Osteoblast (primary cell): ENCODE measurements at regions not wholly inside any gene's neighbourhood (a gene's known extent, or its start where the extent isn't known, plus 50 kb on each side); places are given as distances from the start of the nearest gene placed in this dataset.

Source experiments
- DNase-seq: peaks from one replicate; pipeline ENCODE4 v3.0.0; 2011; ENCODE audit warnings: low spot score, mixed read lengths; ENCODE audit not compliant: insufficient read length; ENCODE audit errors: missing footprints
- H2AFZ ChIP-seq: 2 replicates; pipeline ENCODE4 v1.6.0; 2011; ENCODE audit warnings: mild to moderate bottlenecking, low read length
- H3K27ac ChIP-seq: 2 replicates; pipeline ENCODE4 v1.5.1; 2011; ENCODE audit warnings: mild to moderate bottlenecking, low read depth, low read length, moderate library complexity
- H3K27me3 ChIP-seq: 2 replicates; pipeline ENCODE4 v1.6.0; 2012; ENCODE audit warnings: mild to moderate bottlenecking, control low read depth, inconsistent platforms, low read length, moderate library complexity; ENCODE audit not compliant: insufficient read depth
- H3K36me3 ChIP-seq: 2 replicates; pipeline ENCODE4 v1.5.1; 2011; ENCODE audit warnings: mild to moderate bottlenecking, low read length, control low read depth, moderate library complexity; ENCODE audit not compliant: insufficient read depth
- H3K4me1 ChIP-seq: 2 replicates; pipeline ENCODE4 v1.5.1; 2011; ENCODE audit warnings: mild to moderate bottlenecking, low read length, control low read depth, moderate library complexity; ENCODE audit not compliant: insufficient read depth
- H3K4me2 ChIP-seq: 2 replicates; pipeline ENCODE4 v1.6.0; 2011; ENCODE audit warnings: mild to moderate bottlenecking, low read length; ENCODE audit not compliant: insufficient read depth
- H3K4me3 ChIP-seq: fragments of 200-600 bp; sonication (generic); 3 replicates; pipeline ENCODE4 v1.5.1; 2012; ENCODE audit warnings: mild to moderate bottlenecking, low read length, inconsistent platforms; ENCODE audit not compliant: insufficient read depth
- H3K79me2 ChIP-seq: 2 replicates; pipeline ENCODE4 v1.6.0; 2012; ENCODE audit warnings: mild to moderate bottlenecking, low read length, control low read depth, inconsistent platforms; ENCODE audit not compliant: insufficient read depth
- H3K9me3 ChIP-seq: 2 replicates; pipeline ENCODE4 v1.5.1; 2011; ENCODE audit warnings: low read depth, low read length, control low read depth
- H4K20me1 ChIP-seq: 2 replicates; pipeline ENCODE4 v1.6.0; 2012; ENCODE audit warnings: mild to moderate bottlenecking, low read length, control low read depth; ENCODE audit not compliant: insufficient read depth
- TF ChIP-seq, protein P1 (sequence below): IDR thresholded peaks from 2 replicates; pipeline ENCODE4 v1.5.1; 2011; ENCODE audit warnings: mild to moderate bottlenecking, low read depth, low read length, moderate library complexity; ENCODE audit errors: extremely low read depth

DNA sequence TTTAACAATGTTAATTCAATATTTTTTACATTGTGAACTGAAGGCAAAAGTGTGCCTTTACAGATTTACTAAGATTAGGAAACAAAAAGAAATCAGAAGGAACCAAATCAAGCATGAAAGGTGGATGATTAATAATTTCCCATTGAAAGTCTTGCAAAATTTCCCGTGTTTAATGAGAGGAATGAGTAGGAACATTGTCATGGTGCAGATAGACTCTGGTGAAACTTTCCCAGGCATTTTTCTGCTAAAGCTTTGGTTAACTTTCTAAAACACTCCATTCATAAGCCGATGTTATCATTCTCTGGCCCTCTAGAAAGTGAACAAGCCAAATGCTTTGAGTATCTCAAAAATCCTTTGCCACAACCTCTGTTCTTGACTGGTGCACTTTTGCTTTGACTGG is 1522.8 kb upstream of the PABPC4L start:
- H3K27ac ChIP-seq = no peak overlapping the region
- H3K9me3 ChIP-seq = no peaks in the 10 kb centered on the region
- H3K79me2 ChIP-seq = no peaks in the 10 kb centered on the region
- no peaks in the 10 kb centered on the region for H3K36me3 ChIP-seq
- no peaks in the 10 kb centered on the region for H3K4me1 ChIP-seq
- no peak overlapping the region for H3K4me3 ChIP-seq
- no peaks in the 10 kb centered on the region for H4K20me1 ChIP-seq
- no peak overlapping the region for H2AFZ ChIP-seq
- no peak overlapping the region for H3K4me2 ChIP-seq
- DNase-seq = no peak
- TF ChIP-seq, protein P1, sequence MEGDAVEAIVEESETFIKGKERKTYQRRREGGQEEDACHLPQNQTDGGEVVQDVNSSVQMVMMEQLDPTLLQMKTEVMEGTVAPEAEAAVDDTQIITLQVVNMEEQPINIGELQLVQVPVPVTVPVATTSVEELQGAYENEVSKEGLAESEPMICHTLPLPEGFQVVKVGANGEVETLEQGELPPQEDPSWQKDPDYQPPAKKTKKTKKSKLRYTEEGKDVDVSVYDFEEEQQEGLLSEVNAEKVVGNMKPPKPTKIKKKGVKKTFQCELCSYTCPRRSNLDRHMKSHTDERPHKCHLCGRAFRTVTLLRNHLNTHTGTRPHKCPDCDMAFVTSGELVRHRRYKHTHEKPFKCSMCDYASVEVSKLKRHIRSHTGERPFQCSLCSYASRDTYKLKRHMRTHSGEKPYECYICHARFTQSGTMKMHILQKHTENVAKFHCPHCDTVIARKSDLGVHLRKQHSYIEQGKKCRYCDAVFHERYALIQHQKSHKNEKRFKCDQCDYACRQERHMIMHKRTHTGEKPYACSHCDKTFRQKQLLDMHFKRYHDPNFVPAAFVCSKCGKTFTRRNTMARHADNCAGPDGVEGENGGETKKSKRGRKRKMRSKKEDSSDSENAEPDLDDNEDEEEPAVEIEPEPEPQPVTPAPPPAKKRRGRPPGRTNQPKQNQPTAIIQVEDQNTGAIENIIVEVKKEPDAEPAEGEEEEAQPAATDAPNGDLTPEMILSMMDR = no peak
- no peaks in the 10 kb centered on the region for H3K27me3 ChIP-seq

DNA sequence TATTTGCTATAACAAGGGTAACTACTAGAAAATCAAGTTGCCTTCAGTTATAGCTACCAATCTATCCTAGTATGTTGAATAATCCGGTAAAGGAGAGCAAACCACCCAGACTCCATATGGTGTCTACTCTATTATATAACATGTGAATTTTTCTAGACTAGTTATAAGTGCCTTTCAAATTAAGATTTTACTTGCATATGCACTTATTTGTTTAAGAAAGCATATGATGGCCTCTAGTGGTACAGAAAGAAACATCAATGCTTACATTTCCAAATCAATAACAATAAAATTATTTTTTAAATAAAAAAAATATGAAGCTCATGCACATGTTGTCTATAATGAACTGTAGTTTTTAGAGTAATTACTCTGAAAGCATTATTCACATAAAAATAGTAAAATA is 1516.4 kb upstream of the PABPC4L start:
- Histone ChIP-seq H3K36me3 (no peaks in the 10 kb centered on the region), H4K20me1 (no peaks in the 10 kb centered on the region), H3K79me2 (no peaks in the 10 kb centered on the region), H3K4me3 (no peak overlapping the region), H3K4me1 (no peaks in the 10 kb centered on the region), H3K4me2 (no peak overlapping the region), H3K9me3 (no peaks in the 10 kb centered on the region), H3K27ac (no peak overlapping the region), H2AFZ (no peak overlapping the region), H3K27me3 (no peaks in the 10 kb centered on the region)
- no peak for DNase-seq
- TF ChIP-seq, protein P1 = no peak

DNA sequence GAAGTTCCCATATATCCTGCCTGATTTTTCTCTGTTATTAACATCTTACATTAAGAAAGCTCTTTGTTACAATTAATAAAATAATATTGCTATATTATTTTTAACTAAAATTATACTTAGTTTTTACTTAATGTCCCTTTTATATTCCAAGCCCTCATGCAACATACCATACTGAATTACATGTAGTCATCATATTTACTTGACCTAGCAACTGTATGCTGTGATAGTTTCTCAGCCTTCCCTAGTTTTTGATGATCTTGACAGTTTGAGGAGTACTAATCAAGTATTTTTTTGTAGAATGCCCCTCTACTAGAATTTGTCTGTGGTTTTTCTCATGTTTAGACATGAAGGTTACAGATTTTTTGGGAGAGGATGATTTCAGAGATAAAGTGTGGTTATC is 1503.8 kb upstream of the PABPC4L start:
- DNase-seq = no peak
- TF ChIP-seq, protein P1 = no peak
- H3K27ac ChIP-seq = no peak overlapping the region

DNA sequence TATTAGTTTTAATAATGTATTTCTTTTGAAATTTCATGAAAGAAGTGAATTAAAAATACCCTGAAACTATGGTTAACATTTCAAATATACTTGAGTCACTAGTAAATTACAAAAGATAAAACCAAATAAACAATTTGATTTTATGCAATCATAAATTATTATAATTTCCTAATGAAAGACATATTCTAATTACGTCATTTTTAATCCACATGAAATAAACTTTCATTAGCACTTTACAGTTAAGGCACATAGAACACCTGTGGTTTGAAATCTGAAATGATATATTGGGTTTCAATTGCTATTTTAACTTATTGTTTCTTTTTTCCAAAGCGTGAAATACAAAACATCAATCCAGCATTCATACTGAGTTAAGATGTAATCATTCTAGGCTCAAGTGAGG is 1492.5 kb upstream of the PABPC4L start:
- no peaks in the 10 kb centered on the region for H3K9me3 ChIP-seq
- no peaks in the 10 kb centered on the region for H3K4me1 ChIP-seq
- TF ChIP-seq, protein P1 = no peak
- no peaks in the 10 kb centered on the region for H4K20me1 ChIP-seq
- H3K27ac ChIP-seq = no peak overlapping the region
- H3K4me3 ChIP-seq = no peak overlapping the region
- H3K27me3 ChIP-seq = no peaks in the 10 kb centered on the region
- no peaks in the 10 kb centered on the region for H3K79me2 ChIP-seq
- no peak overlapping the region for H2AFZ ChIP-seq
- DNase-seq = no peak
- H3K36me3 ChIP-seq = no peaks in the 10 kb centered on the region
- no peak overlapping the region for H3K4me2 ChIP-seq

More for the DNA sequence above, 1503.8 kb upstream of the PABPC4L start:
- H3K4me2 ChIP-seq = no peak overlapping the region
- no peaks in the 10 kb centered on the region for H4K20me1 ChIP-seq
- no peaks in the 10 kb centered on the region for H3K36me3 ChIP-seq
- H3K4me3 ChIP-seq = no peak overlapping the region
- H3K79me2 ChIP-seq = no peaks in the 10 kb centered on the region
- H3K9me3 ChIP-seq = peaks cover 5% of the 10 kb centered on the region
- no peaks in the 10 kb centered on the region for H3K27me3 ChIP-seq
- no peak overlapping the region for H2AFZ ChIP-seq
- no peaks in the 10 kb centered on the region for H3K4me1 ChIP-seq
